ENCODE measurements at regions not wholly inside any gene's neighbourhood (a gene's known extent, or its start where the extent isn't known, plus 50 kb on each side); places are given as distances from the start of the nearest gene placed in this dataset.

DNA sequence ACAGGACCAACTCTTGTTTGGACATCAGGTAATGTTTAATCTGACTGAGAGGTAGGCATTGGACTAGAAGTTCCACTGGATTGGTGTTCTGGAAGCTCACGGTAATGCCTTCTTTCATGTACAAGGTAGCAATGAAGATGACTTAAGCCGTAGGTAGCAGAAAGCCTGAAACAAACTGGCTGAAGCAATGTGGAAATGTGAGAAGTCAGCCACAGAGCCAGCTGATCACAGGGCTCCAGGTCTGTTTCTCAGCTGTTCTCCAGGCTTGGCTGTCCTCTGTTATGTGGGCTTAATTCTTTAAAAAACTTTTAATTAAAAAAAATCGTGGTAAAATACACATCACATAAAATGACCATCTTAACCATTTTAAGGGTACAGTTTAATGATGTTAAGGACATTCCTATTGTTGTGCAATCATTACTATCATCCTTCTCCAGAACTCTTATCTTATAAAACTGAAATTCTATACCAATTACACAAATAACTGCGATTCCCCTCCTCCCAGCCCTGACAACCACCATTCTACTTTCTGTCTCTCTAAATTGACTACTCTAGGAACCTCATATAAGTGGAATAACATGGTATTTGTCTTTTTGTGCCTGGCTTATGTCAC, 101.4 kb upstream of the ZNF32 start:
- TF ChIP-seq, protein P1, sequence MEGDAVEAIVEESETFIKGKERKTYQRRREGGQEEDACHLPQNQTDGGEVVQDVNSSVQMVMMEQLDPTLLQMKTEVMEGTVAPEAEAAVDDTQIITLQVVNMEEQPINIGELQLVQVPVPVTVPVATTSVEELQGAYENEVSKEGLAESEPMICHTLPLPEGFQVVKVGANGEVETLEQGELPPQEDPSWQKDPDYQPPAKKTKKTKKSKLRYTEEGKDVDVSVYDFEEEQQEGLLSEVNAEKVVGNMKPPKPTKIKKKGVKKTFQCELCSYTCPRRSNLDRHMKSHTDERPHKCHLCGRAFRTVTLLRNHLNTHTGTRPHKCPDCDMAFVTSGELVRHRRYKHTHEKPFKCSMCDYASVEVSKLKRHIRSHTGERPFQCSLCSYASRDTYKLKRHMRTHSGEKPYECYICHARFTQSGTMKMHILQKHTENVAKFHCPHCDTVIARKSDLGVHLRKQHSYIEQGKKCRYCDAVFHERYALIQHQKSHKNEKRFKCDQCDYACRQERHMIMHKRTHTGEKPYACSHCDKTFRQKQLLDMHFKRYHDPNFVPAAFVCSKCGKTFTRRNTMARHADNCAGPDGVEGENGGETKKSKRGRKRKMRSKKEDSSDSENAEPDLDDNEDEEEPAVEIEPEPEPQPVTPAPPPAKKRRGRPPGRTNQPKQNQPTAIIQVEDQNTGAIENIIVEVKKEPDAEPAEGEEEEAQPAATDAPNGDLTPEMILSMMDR (IDR thresholded peaks at IDR 0.05; ENCODE audit: insufficient read depth, low read length, poor library complexity, severe bottlenecking): no peak
- no peak for DNase-seq (ENCODE audit: low read depth)
- no peak overlapping the region for H3K4me3 ChIP-seq (ENCODE audit: low read depth, low read length)
- no peaks in the 10 kb centered on the region for H3K36me3 ChIP-seq (ENCODE audit: control insufficient read depth, insufficient read depth, low read length)
- H3K27me3 ChIP-seq (ENCODE audit: control insufficient read depth, insufficient read depth, low read length): no peaks in the 10 kb centered on the region

GRCh38 chr10:43749145-43749576, 100.5 kb upstream of the ZNF32 start:
- no peak for DNase-seq (ENCODE audit: low read depth)
- TF ChIP-seq, protein P1 (IDR thresholded peaks at IDR 0.05; ENCODE audit: insufficient read depth, low read length, poor library complexity, severe bottlenecking): no peak
- Histone ChIP-seq H3K36me3 (ENCODE audit: control insufficient read depth, insufficient read depth, low read length) (no peaks in the 10 kb centered on the region), H3K27me3 (ENCODE audit: control insufficient read depth, insufficient read depth, low read length) (no peaks in the 10 kb centered on the region), H3K4me3 (ENCODE audit: low read depth, low read length) (no peak overlapping the region)

- TF ChIP-seq, protein P1 (IDR thresholded peaks at IDR 0.05; ENCODE audit: insufficient read depth, low read length, poor library complexity, severe bottlenecking): no peak
- Histone ChIP-seq H3K4me3 (ENCODE audit: low read depth, low read length) (no peak overlapping the region), H3K36me3 (ENCODE audit: control insufficient read depth, insufficient read depth, low read length) (no peaks in the 10 kb centered on the region), H3K27me3 (ENCODE audit: control insufficient read depth, insufficient read depth, low read length) (no peaks in the 10 kb centered on the region)
- DNase-seq (ENCODE audit: low read depth): no peak
These were observed 99.9 kb upstream of the ZNF32 start for GRCh38 chr10:43748560-43748959.

- TF ChIP-seq, protein P1 (IDR thresholded peaks at IDR 0.05; ENCODE audit: insufficient read depth, low read length, poor library complexity, severe bottlenecking): no peak
- H3K4me3 ChIP-seq (ENCODE audit: low read depth, low read length): no peak overlapping the region
These were observed 98.2 kb upstream of the ZNF32 start for GRCh38 chr10:43746906-43747305.

GRCh38 chr10:43739161-43739560, 90.5 kb upstream of the ZNF32 start:
- no peak overlapping the region for H3K4me3 ChIP-seq (ENCODE audit: low read depth, low read length)
- TF ChIP-seq, protein P1 (IDR thresholded peaks at IDR 0.05; ENCODE audit: insufficient read depth, low read length, poor library complexity, severe bottlenecking): no peak
- DNase-seq (ENCODE audit: low read depth): no peak
- no peaks in the 10 kb centered on the region for H3K36me3 ChIP-seq (ENCODE audit: control insufficient read depth, insufficient read depth, low read length)
- no peaks in the 10 kb centered on the region for H3K27me3 ChIP-seq (ENCODE audit: control insufficient read depth, insufficient read depth, low read length)

More at GRCh38 chr10:43746906-43747305, 98.2 kb upstream of the ZNF32 start:
- H3K36me3 ChIP-seq (ENCODE audit: control insufficient read depth, insufficient read depth, low read length): no peaks in the 10 kb centered on the region
- no peaks in the 10 kb centered on the region for H3K27me3 ChIP-seq (ENCODE audit: control insufficient read depth, insufficient read depth, low read length)
- no peak for DNase-seq (ENCODE audit: low read depth)

DNA sequence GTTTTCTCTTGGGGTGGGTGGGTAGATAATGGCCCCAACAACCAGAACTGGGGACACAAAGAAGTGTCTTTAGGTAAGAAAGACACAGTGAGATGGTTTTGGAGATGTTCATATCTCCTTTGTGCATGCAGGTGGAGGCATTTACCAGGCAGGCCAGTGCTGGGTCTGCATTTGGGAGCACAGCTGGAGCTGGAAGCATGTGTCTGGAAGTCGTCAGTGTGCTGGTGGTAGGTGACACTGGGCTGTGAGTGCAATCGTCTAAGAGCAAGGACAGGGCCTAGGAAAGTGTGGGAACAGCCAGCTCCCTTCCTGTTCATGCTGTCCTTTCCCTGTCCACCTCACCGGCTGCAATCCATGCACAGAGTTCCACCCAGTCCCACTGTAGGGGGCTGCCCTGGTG, 88.3 kb upstream of the ZNF32 start:
- no peak overlapping the region for H3K4me3 ChIP-seq (ENCODE audit: low read depth, low read length)
- TF ChIP-seq, protein P1 (IDR thresholded peaks at IDR 0.05; ENCODE audit: insufficient read depth, low read length, poor library complexity, severe bottlenecking): no peak
- no peaks in the 10 kb centered on the region for H3K27me3 ChIP-seq (ENCODE audit: control insufficient read depth, insufficient read depth, low read length)
- no peak for DNase-seq (ENCODE audit: low read depth)
- H3K36me3 ChIP-seq (ENCODE audit: control insufficient read depth, insufficient read depth, low read length): no peaks in the 10 kb centered on the region

Data from kidney epithelial cell (primary cell).